Ascending aorta (tissue), 2 donors: ENCODE measurements at regions not wholly inside any gene's neighbourhood (a gene's known extent, or its start where the extent isn't known, plus 50 kb on each side); places are given as distances from the start of the nearest gene placed in this dataset.

Experiments used
- DNase-seq, 2 donors: peaks; one replicate each; pipeline ENCODE4 v3.0.0-alpha.2; 2019; ENCODE audit warnings: low spot score in 2 of 2
- H3K27ac ChIP-seq, 2 donors: fragments of 200-600 bp; sonication (generic); one replicate each; pipeline ENCODE4 v1.5.1; 2016 to 2017; ENCODE audit warnings: mild to moderate bottlenecking in 1 of 2
- H3K27me3 ChIP-seq: fragments of 200-600 bp; sonication (generic); one replicate; pipeline ENCODE4 v1.5.1; 2017
- H3K36me3 ChIP-seq, 2 donors: fragments of 200-600 bp; sonication (generic); one replicate each; pipeline ENCODE4 v1.5.1; 2016
- H3K4me1 ChIP-seq, 2 donors: fragments of 200-600 bp; sonication (generic); one replicate each; pipeline ENCODE4 v1.5.1; 2016 to 2017; ENCODE audit warnings: mild to moderate bottlenecking in 1 of 2
- H3K4me3 ChIP-seq, 2 donors: fragments of 200-600 bp; sonication (generic); one replicate each; pipeline ENCODE4 v1.5.1; 2016 to 2017; ENCODE audit warnings: mild to moderate bottlenecking in 1 of 2
- H3K9me3 ChIP-seq, 2 donors: fragments of 200-600 bp; sonication (generic); one replicate each; pipeline ENCODE4 v1.5.1; 2016
- CTCF ChIP-seq, 3 experiments: fragments of 200-600 bp in 2 of 3; fragments of 450-650 bp in 1 of 3; sonication (generic) in 2 of 3; IDR thresholded peaks; one replicate each; pipeline ENCODE4 v1.5.1; 2016 to 2019; ENCODE audit warnings: antibody characterized with exemption in 3 of 3, mild to moderate bottlenecking in 1 of 3, moderate library complexity in 1 of 3
- intact Hi-C: fragments of 100-400 bp; cut with DNase I; formaldehyde crosslinking; loops from one replicate; pipeline ENCODE4 v1.15.1; 2023

- TF ChIP-seq CTCF (IDR thresholded peaks at IDR 0.05) = no peak
- Histone ChIP-seq H3K4me3 (no peak overlapping the region), H3K4me1 (no peaks in the 10 kb centered on the region), H3K27ac (no peak overlapping the region), H3K9me3 (no peaks in the 10 kb centered on the region), H3K27me3 (no peaks in the 10 kb centered on the region), H3K36me3 (no peaks in the 10 kb centered on the region)
- DNase-seq = no peak
- intact Hi-C loops = no loop called here
Measured at GRCh38 chr10:4482659-4483058, 343.3 kb upstream of the AKR1E2 start.

- no peaks in the 10 kb centered on the region for H3K27me3 ChIP-seq
- no peak overlapping the region for H3K4me3 ChIP-seq
- no peak for TF ChIP-seq CTCF (IDR thresholded peaks at IDR 0.05)
- no peak overlapping the region for H3K27ac ChIP-seq
- H3K9me3 ChIP-seq = no peaks in the 10 kb centered on the region
- no peak for DNase-seq
- no peaks in the 10 kb centered on the region for H3K36me3 ChIP-seq
- intact Hi-C loops = no loop called here
- no peaks in the 10 kb centered on the region for H3K4me1 ChIP-seq
Measured at GRCh38 chr10:4481192-4481591, 344.8 kb upstream of the AKR1E2 start.

- Histone ChIP-seq H3K27ac (no peak overlapping the region), H3K4me1 (no peaks in the 10 kb centered on the region), H3K36me3 (no peaks in the 10 kb centered on the region), H3K4me3 (no peak overlapping the region), H3K9me3 (no peaks in the 10 kb centered on the region), H3K27me3 (no peaks in the 10 kb centered on the region)
- DNase-seq = no peak
- intact Hi-C loops = no loop called here
- TF ChIP-seq CTCF (IDR thresholded peaks at IDR 0.05) = no peak
Measured at GRCh38 chr10:4479342-4479741, 346.7 kb upstream of the AKR1E2 start.

GRCh38 chr10:4477664-4478063 lies 348.3 kb upstream of the AKR1E2 start:
- intact Hi-C loops = no loop called here
- TF ChIP-seq CTCF (IDR thresholded peaks at IDR 0.05) = no peak
- H3K4me1 ChIP-seq = no peaks in the 10 kb centered on the region
- no peaks in the 10 kb centered on the region for H3K9me3 ChIP-seq
- H3K27ac ChIP-seq = no peak overlapping the region
- DNase-seq = no peak
- H3K4me3 ChIP-seq = no peak overlapping the region
- H3K27me3 ChIP-seq = no peaks in the 10 kb centered on the region
- no peaks in the 10 kb centered on the region for H3K36me3 ChIP-seq

- intact Hi-C loops = no loop called here
Measured at GRCh38 chr10:4475827-4476490, 350.0 kb upstream of the AKR1E2 start.

More at GRCh38 chr10:4475827-4476490, 350.0 kb upstream of the AKR1E2 start:
- no peak for DNase-seq
- TF ChIP-seq CTCF (IDR thresholded peaks at IDR 0.05) = no peak
- no peaks in the 10 kb centered on the region for H3K36me3 ChIP-seq
- no peak overlapping the region for H3K4me3 ChIP-seq
- no peaks in the 10 kb centered on the region for H3K9me3 ChIP-seq
- no peaks in the 10 kb centered on the region for H3K27me3 ChIP-seq
- H3K4me1 ChIP-seq = no peaks in the 10 kb centered on the region
- H3K27ac ChIP-seq = no peak overlapping the region
